ENCODE measurements at regions not wholly inside any gene's neighbourhood (a gene's known extent, or its start where the extent isn't known, plus 50 kb on each side); places are given as distances from the start of the nearest gene placed in this dataset.
A peak's percentile ranks its signal among the peaks of the same experiment; 100 is the strongest.

- Histone ChIP-seq H3K4me3 (ENCODE audit: low read length in 3 of 3) (no peak overlapping the region), H3K9me3 (ENCODE audit: control insufficient read depth in 2 of 3, insufficient read depth in 1 of 3, low read length in 3 of 3) (no peaks in the 10 kb centered on the region), H3K36me3 (ENCODE audit: control insufficient read depth in 2 of 3, insufficient read depth in 3 of 3, low read length in 3 of 3) (no peaks in the 10 kb centered on the region), H3K27ac (ENCODE audit: low read depth in 2 of 2, low read length in 2 of 2) (no peak overlapping the region), H3K9ac (ENCODE audit: low read length in 3 of 3) (no peak overlapping the region), H3K4me1 (ENCODE audit: control insufficient read depth in 2 of 3, insufficient read depth in 2 of 3, low read depth in 1 of 3, low read length in 3 of 3) (no peaks in the 10 kb centered on the region), H3K27me3 (ENCODE audit: control insufficient read depth, insufficient read depth, low read length) (no peaks in the 10 kb centered on the region)
- no peak for DNase-seq
- no peak for TF ChIP-seq CTCF (IDR thresholded peaks at IDR 0.05; ENCODE audit: borderline replicate concordance, extremely low read depth, insufficient read depth)
- intact Hi-C loops (cut with DNase I) = no loop called here
- FAIRE-seq = no peak
Observed at GRCh38 chr5:161960314-161960713, 107.3 kb upstream of the GABRG2 start.

DNA sequence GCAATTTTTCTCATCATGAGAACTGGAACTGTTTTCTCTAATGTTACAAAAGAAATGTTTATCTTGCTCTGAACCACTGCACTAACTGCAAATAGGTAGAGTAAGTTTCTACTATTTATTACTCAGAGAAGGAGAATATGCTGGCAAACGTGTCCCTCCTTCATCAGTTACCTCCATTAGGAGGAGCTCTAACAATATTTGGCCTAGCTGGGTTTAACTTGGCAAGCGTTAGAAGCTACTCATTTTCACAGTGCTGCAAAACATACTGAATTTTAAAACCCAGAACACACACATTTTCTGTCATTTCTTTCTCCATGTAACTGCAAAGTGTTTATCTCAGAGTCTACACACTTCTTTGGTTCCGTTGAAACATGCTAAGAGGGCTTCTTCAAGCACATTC, 101.0 kb upstream of the GABRG2 start:
- Histone ChIP-seq H3K27me3 (ENCODE audit: control insufficient read depth, insufficient read depth, low read length) (no peaks in the 10 kb centered on the region), H3K9me3 (ENCODE audit: control insufficient read depth in 2 of 3, insufficient read depth in 1 of 3, low read length in 3 of 3) (no peaks in the 10 kb centered on the region), H3K36me3 (ENCODE audit: control insufficient read depth in 2 of 3, insufficient read depth in 3 of 3, low read length in 3 of 3) (no peaks in the 10 kb centered on the region), H3K4me1 (ENCODE audit: control insufficient read depth in 2 of 3, insufficient read depth in 2 of 3, low read depth in 1 of 3, low read length in 3 of 3) (no peaks in the 10 kb centered on the region), H3K9ac (ENCODE audit: low read length in 3 of 3) (no peak overlapping the region), H3K4me3 (ENCODE audit: low read length in 3 of 3) (no peak overlapping the region), H3K27ac (ENCODE audit: low read depth in 2 of 2, low read length in 2 of 2) (no peak overlapping the region)
- peak in 2 of 5 donors; percentile 17 to 23 for DNase-seq
- intact Hi-C loops (cut with DNase I) = no loop called here
- TF ChIP-seq CTCF (IDR thresholded peaks at IDR 0.05; ENCODE audit: borderline replicate concordance, extremely low read depth, insufficient read depth) = no peak
- no peak for FAIRE-seq

- intact Hi-C loops (cut with DNase I) = no loop called here
- FAIRE-seq (no peak), DNase-seq (no peak)
- no peaks in the 10 kb centered on the region for H3K4me1 ChIP-seq (ENCODE audit: control insufficient read depth in 2 of 3, insufficient read depth in 2 of 3, low read depth in 1 of 3, low read length in 3 of 3)
- H3K27ac ChIP-seq (ENCODE audit: low read depth in 2 of 2, low read length in 2 of 2) = no peak overlapping the region
- no peak overlapping the region for H3K4me3 ChIP-seq (ENCODE audit: low read length in 3 of 3)
- no peaks in the 10 kb centered on the region for H3K36me3 ChIP-seq (ENCODE audit: control insufficient read depth in 2 of 3, insufficient read depth in 3 of 3, low read length in 3 of 3)
- no peak overlapping the region for H3K9ac ChIP-seq (ENCODE audit: low read length in 3 of 3)
- no peaks in the 10 kb centered on the region for H3K9me3 ChIP-seq (ENCODE audit: control insufficient read depth in 2 of 3, insufficient read depth in 1 of 3, low read length in 3 of 3)
- TF ChIP-seq CTCF (IDR thresholded peaks at IDR 0.05; ENCODE audit: borderline replicate concordance, extremely low read depth, insufficient read depth) = no peak
- H3K27me3 ChIP-seq (ENCODE audit: control insufficient read depth, insufficient read depth, low read length) = no peaks in the 10 kb centered on the region
Observed at GRCh38 chr5:161975350-161975749, 92.2 kb upstream of the GABRG2 start.

- Histone ChIP-seq H3K4me3 (ENCODE audit: low read length in 3 of 3) (no peak overlapping the region), H3K27me3 (ENCODE audit: control insufficient read depth, insufficient read depth, low read length) (no peaks in the 10 kb centered on the region), H3K9me3 (ENCODE audit: control insufficient read depth in 2 of 3, insufficient read depth in 1 of 3, low read length in 3 of 3) (no peaks in the 10 kb centered on the region), H3K27ac (ENCODE audit: low read depth in 2 of 2, low read length in 2 of 2) (no peak overlapping the region), H3K36me3 (ENCODE audit: control insufficient read depth in 2 of 3, insufficient read depth in 3 of 3, low read length in 3 of 3) (no peaks in the 10 kb centered on the region), H3K9ac (ENCODE audit: low read length in 3 of 3) (no peak overlapping the region), H3K4me1 (ENCODE audit: control insufficient read depth in 2 of 3, insufficient read depth in 2 of 3, low read depth in 1 of 3, low read length in 3 of 3) (no peaks in the 10 kb centered on the region)
- DNase-seq = no peak
- no peak for TF ChIP-seq CTCF (IDR thresholded peaks at IDR 0.05; ENCODE audit: borderline replicate concordance, extremely low read depth, insufficient read depth)
- intact Hi-C loops (cut with DNase I) = no loop called here
- FAIRE-seq = no peak
Observed at GRCh38 chr5:161988077-161988476, 79.5 kb upstream of the GABRG2 start.
